Prostate gland (tissue), 2 donors: ENCODE measurements at regions not wholly inside any gene's neighbourhood (a gene's known extent, or its start where the extent isn't known, plus 50 kb on each side); places are given as distances from the start of the nearest gene placed in this dataset.

Experiments
- CTCF ChIP-seq, 4 experiments: fragments of 200-600 bp in 2 of 4; fragments of 450-650 bp in 2 of 4; sonication (generic) in 2 of 4; IDR thresholded peaks; 1 replicate in 3 of 4; 2 replicates in 1 of 4; pipeline ENCODE4 v1.5.1; 2016 to 2019; ENCODE audit warnings: antibody characterized with exemption in 4 of 4, mild to moderate bottlenecking in 2 of 4, moderate library complexity in 2 of 4
- POLR2A ChIP-seq: fragments of 450-650 bp; IDR thresholded peaks from one replicate; pipeline ENCODE4 v1.6.1; 2016; ENCODE audit warnings: antibody characterized with exemption, mild to moderate bottlenecking
- POLR2AphosphoS5 ChIP-seq: sonication (generic); formaldehyde crosslinking; IDR thresholded peaks from one replicate; pipeline ENCODE4 v1.6.1; 2017; ENCODE audit warnings: antibody characterized with exemption

GRCh38 chr2:160924936-160925353 is 235.3 kb upstream of the TANK start:
- TF ChIP-seq CTCF (IDR thresholded peaks at IDR 0.05) (no peak), POLR2A (no peak), POLR2AphosphoS5 (no peak)
